ENCODE measurements at regions not wholly inside any gene's neighbourhood (a gene's known extent, or its start where the extent isn't known, plus 50 kb on each side); places are given as distances from the start of the nearest gene placed in this dataset.

GRCh38 chr12:25824734-25825133 lies 133.7 kb upstream of the RASSF8 start:
- no peak for TF ChIP-seq CTCF (IDR thresholded peaks at IDR 0.05)
- no peak for TF ChIP-seq POLR2A (IDR thresholded peaks at IDR 0.05)

Measured in testis (tissue), 2 donors.